Tibial nerve (tissue), 3 donors: ENCODE measurements at regions not wholly inside any gene's neighbourhood (a gene's known extent, or its start where the extent isn't known, plus 50 kb on each side); places are given as distances from the start of the nearest gene placed in this dataset.

Experiments used
- POLR2A ChIP-seq, 2 donors: fragments of 450-650 bp; IDR thresholded peaks; one replicate each; pipeline ENCODE4 v1.6.1; 2017; ENCODE audit warnings: antibody characterized with exemption in 2 of 2, mild to moderate bottlenecking in 2 of 2, moderate library complexity in 2 of 2
- TF ChIP-seq, protein P1 (sequence below), 5 experiments: fragments of 200-600 bp in 3 of 5; fragments of 450-650 bp in 2 of 5; sonication (generic) in 3 of 5; IDR thresholded peaks; one replicate each; pipeline ENCODE4 v1.5.1; 2016 to 2019; ENCODE audit warnings: antibody characterized with exemption in 5 of 5, mild to moderate bottlenecking in 3 of 5, moderate library complexity in 2 of 5

DNA sequence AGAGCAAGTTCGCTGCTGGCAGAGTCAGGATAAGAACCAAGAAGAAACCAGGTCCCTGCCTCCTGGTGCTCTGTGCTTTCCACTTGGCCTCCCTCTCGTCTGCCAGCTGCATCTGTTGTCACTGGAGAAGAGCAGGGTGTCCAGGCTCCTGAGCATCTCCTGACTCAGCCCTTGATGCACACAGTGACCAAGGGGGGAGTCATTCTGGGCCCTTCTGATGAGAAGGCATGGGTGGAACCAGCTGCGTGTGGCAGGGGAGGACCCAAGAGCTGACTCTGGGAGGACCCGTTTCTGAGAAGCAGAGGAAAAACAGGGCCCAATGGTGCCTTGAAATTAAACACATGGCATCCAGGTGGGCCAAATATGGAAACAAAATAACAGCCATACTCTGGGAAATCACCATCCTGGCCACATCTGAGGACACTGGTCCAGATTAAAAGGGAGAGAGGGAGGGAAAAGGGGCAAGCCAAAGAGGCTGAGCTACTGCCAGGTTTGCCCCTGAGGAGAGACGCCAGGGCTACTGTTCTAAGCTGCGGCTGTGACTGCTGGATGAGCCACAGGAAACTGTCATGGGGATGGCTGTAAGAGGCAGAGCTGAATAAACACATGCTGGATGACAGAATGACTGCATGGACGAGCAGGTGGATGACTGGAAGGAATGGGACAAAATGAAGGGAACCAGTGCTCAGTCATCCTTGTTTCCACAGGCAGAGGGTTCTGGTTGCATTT is 58.1 kb upstream of the CA12 start:
- TF ChIP-seq, protein P1, sequence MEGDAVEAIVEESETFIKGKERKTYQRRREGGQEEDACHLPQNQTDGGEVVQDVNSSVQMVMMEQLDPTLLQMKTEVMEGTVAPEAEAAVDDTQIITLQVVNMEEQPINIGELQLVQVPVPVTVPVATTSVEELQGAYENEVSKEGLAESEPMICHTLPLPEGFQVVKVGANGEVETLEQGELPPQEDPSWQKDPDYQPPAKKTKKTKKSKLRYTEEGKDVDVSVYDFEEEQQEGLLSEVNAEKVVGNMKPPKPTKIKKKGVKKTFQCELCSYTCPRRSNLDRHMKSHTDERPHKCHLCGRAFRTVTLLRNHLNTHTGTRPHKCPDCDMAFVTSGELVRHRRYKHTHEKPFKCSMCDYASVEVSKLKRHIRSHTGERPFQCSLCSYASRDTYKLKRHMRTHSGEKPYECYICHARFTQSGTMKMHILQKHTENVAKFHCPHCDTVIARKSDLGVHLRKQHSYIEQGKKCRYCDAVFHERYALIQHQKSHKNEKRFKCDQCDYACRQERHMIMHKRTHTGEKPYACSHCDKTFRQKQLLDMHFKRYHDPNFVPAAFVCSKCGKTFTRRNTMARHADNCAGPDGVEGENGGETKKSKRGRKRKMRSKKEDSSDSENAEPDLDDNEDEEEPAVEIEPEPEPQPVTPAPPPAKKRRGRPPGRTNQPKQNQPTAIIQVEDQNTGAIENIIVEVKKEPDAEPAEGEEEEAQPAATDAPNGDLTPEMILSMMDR (IDR thresholded peaks at IDR 0.05): no peak
- no peak for TF ChIP-seq POLR2A (IDR thresholded peaks at IDR 0.05)
